KMS-11 (cell line): ENCODE measurements at regions not wholly inside any gene's neighbourhood (a gene's known extent, or its start where the extent isn't known, plus 50 kb on each side); places are given as distances from the start of the nearest gene placed in this dataset.
A peak's percentile ranks its signal among the peaks of the same experiment; 100 is the strongest.
"Not testable (repeated sequence)": the region's sequence is repeated elsewhere in the genome, so short reads cannot be mapped to it uniquely, and the experiment has no call there.

Source experiments
- H2AFZ ChIP-seq: fragments of 200-600 bp; sonication (generic); 2 replicates; pipeline ENCODE4 v1.6.1; 2016; ENCODE audit warnings: antibody characterized with exemption, mixed run types, low read depth
- H3K27ac ChIP-seq: fragments of 200-600 bp; sonication (generic); 2 replicates; pipeline ENCODE4 v1.6.1; 2016; ENCODE audit warnings: mild to moderate bottlenecking, mixed run types
- H3K27me3 ChIP-seq: fragments of 200-600 bp; sonication (generic); 2 replicates; pipeline ENCODE4 v1.6.1; 2017; ENCODE audit warnings: mild to moderate bottlenecking, low read depth, mixed run types, moderate library complexity; ENCODE audit not compliant: insufficient read depth
- H3K36me3 ChIP-seq: fragments of 200-600 bp; sonication (generic); 2 replicates; pipeline ENCODE4 v1.6.1; 2017; ENCODE audit warnings: mild to moderate bottlenecking, mixed run types; ENCODE audit not compliant: insufficient read depth
- H3K4me1 ChIP-seq: fragments of 200-600 bp; sonication (generic); 2 replicates; pipeline ENCODE4 v1.6.1; 2016; ENCODE audit warnings: mild to moderate bottlenecking, low read depth, mixed run types; ENCODE audit not compliant: poor library complexity, severe bottlenecking
- H3K4me2 ChIP-seq: fragments of 200-600 bp; sonication (generic); 2 replicates; pipeline ENCODE4 v1.7.0; 2016; ENCODE audit warnings: mild to moderate bottlenecking, mixed run types
- H3K4me3 ChIP-seq: fragments of 200-600 bp; sonication (generic); IDR thresholded peaks from 2 replicates; pipeline ENCODE4 v1.6.1; 2017; ENCODE audit warnings: low read depth, low read length, mixed read lengths; ENCODE audit not compliant: insufficient read depth
- H3K79me2 ChIP-seq: fragments of 200-600 bp; sonication (generic); 2 replicates; pipeline ENCODE4 v1.6.1; 2016; ENCODE audit warnings: low read depth, mixed run types; ENCODE audit not compliant: insufficient read depth
- H3K9ac ChIP-seq: fragments of 200-600 bp; sonication (generic); 2 replicates; pipeline ENCODE4 v1.6.1; 2016; ENCODE audit warnings: mild to moderate bottlenecking, mixed run types
- H4K20me1 ChIP-seq: fragments of 200-600 bp; sonication (generic); 2 replicates; pipeline ENCODE4 v1.6.1; 2016; ENCODE audit warnings: mild to moderate bottlenecking, mixed run types; ENCODE audit not compliant: insufficient read depth
- CTCF ChIP-seq: fragments of 200-600 bp; sonication (generic); conservative IDR thresholded peaks from 2 replicates; pipeline ENCODE4 v1.6.1; 2017; ENCODE audit warnings: low read depth, mild to moderate bottlenecking, antibody characterized with exemption, low read length, moderate library complexity, mixed read lengths

- no peak overlapping the region for H3K4me3 ChIP-seq
- H3K79me2 ChIP-seq, result no peaks in the 10 kb centered on the region
- no peaks in the 10 kb centered on the region for H3K36me3 ChIP-seq
- no peak overlapping the region for H2AFZ ChIP-seq
- H3K4me1 ChIP-seq, result no peaks in the 10 kb centered on the region
- TF ChIP-seq CTCF, result no peak
- H4K20me1 ChIP-seq, result no peaks in the 10 kb centered on the region
- H3K4me2 ChIP-seq, result no peak overlapping the region
- no peak overlapping the region for H3K9ac ChIP-seq
- no peak overlapping the region for H3K27ac ChIP-seq
- H3K27me3 ChIP-seq, result no peaks in the 10 kb centered on the region
Observed at GRCh38 chr3:61372723-61373122, 121.5 kb upstream of the FHIT start.

DNA sequence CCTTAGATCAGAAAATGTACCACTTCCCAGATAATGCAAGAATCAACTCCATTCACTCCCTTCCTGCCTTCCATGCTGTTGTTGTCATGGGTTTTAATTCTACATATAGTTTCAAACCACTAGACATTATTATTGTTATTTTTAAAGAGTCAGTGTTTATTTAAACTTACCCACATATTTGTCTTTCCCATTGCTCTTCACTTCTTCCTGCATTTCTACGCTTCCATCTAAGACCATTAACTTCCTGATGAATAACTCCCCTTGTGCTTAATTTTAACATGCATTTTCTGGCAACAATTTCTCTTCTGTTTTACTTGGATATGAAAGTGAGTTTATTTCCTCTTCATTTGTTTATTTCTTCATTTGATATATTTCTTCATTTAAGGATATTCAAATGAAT lies 127.1 kb upstream of the FHIT start:
- no peak overlapping the region for H3K27ac ChIP-seq
- no peak overlapping the region for H3K4me3 ChIP-seq
- TF ChIP-seq CTCF, result no peak
- no peak overlapping the region for H3K4me2 ChIP-seq
- H3K27me3 ChIP-seq, result no peaks in the 10 kb centered on the region
- no peaks in the 10 kb centered on the region for H4K20me1 ChIP-seq
- H3K4me1 ChIP-seq, result no peaks in the 10 kb centered on the region
- H2AFZ ChIP-seq, result no peak overlapping the region
- no peak overlapping the region for H3K9ac ChIP-seq
- no peaks in the 10 kb centered on the region for H3K36me3 ChIP-seq
- H3K79me2 ChIP-seq, result no peaks in the 10 kb centered on the region

- H2AFZ ChIP-seq, result no peak overlapping the region
- TF ChIP-seq CTCF, result peak; percentile 66
- H3K79me2 ChIP-seq, result no peaks in the 10 kb centered on the region
- no peaks in the 10 kb centered on the region for H3K4me1 ChIP-seq
- no peak overlapping the region for H3K27ac ChIP-seq
- H3K4me2 ChIP-seq, result no peak overlapping the region
- no peak overlapping the region for H3K9ac ChIP-seq
- H3K27me3 ChIP-seq, result no peaks in the 10 kb centered on the region
- no peak overlapping the region for H3K4me3 ChIP-seq
- H3K36me3 ChIP-seq, result no peaks in the 10 kb centered on the region
- H4K20me1 ChIP-seq, result no peaks in the 10 kb centered on the region
Observed at GRCh38 chr3:61381745-61382392, 130.6 kb upstream of the FHIT start.

- Histone ChIP-seq H3K36me3 (no peaks in the 10 kb centered on the region), H3K4me3 (no peak overlapping the region), H3K4me1 (no peaks in the 10 kb centered on the region), H3K9ac (no peak overlapping the region), H2AFZ (no peak overlapping the region), H3K27me3 (no peaks in the 10 kb centered on the region), H4K20me1 (no peaks in the 10 kb centered on the region), H3K27ac (no peak overlapping the region), H3K79me2 (no peaks in the 10 kb centered on the region), H3K4me2 (no peak overlapping the region)
- TF ChIP-seq CTCF, result no peak
Observed at GRCh38 chr3:61387817-61388216, 136.6 kb upstream of the FHIT start.

- not testable (repeated sequence) for H3K4me3 ChIP-seq, H3K36me3 ChIP-seq, H3K27me3 ChIP-seq, H3K27ac ChIP-seq, H3K79me2 ChIP-seq, H3K4me2 ChIP-seq, H3K9ac ChIP-seq, H4K20me1 ChIP-seq, H2AFZ ChIP-seq, H3K4me1 ChIP-seq
Observed at GRCh38 chr3:61393480-61393947, 142.3 kb upstream of the FHIT start.
